ENCODE measurements at regions not wholly inside any gene's neighbourhood (a gene's known extent, or its start where the extent isn't known, plus 50 kb on each side); places are given as distances from the start of the nearest gene placed in this dataset.

DNA sequence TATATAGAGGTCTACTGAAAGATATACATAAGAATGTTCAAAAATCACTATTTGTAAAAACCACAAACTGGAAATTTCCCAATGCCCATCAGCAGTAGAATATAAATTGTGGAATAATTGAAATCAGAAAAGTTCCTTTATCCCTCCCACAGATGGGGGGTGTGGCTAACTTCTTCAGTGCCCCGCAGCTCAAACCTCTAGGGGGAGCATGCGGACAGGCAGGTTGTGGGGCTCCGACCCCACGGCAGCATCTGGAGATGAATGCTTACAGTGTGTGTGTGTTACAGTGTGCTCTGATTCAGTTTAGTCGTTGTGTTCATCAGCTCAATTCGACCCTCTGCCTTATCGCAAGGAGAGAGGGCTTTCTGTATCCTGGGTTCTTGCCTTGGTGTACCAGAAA is 262.1 kb upstream of the LRRC7 start:
- TF ChIP-seq, protein P1, sequence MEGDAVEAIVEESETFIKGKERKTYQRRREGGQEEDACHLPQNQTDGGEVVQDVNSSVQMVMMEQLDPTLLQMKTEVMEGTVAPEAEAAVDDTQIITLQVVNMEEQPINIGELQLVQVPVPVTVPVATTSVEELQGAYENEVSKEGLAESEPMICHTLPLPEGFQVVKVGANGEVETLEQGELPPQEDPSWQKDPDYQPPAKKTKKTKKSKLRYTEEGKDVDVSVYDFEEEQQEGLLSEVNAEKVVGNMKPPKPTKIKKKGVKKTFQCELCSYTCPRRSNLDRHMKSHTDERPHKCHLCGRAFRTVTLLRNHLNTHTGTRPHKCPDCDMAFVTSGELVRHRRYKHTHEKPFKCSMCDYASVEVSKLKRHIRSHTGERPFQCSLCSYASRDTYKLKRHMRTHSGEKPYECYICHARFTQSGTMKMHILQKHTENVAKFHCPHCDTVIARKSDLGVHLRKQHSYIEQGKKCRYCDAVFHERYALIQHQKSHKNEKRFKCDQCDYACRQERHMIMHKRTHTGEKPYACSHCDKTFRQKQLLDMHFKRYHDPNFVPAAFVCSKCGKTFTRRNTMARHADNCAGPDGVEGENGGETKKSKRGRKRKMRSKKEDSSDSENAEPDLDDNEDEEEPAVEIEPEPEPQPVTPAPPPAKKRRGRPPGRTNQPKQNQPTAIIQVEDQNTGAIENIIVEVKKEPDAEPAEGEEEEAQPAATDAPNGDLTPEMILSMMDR (IDR thresholded peaks at IDR 0.05) = no peak
- TF ChIP-seq EP300 (IDR thresholded peaks at IDR 0.05) (no peak), POLR2AphosphoS5 (IDR thresholded peaks at IDR 0.05) (no peak)
